Activated T-cell treated with anti-CD3 and anti-CD28 coated beads, Interleukin-2, amount 50 U/mL, for 48 hours (primary cell): ENCODE measurements at regions not wholly inside any gene's neighbourhood (a gene's known extent, or its start where the extent isn't known, plus 50 kb on each side); places are given as distances from the start of the nearest gene placed in this dataset.
A peak's percentile ranks its signal among the peaks of the same experiment; 100 is the strongest.
"Not testable (repeated sequence)": the region's sequence is repeated elsewhere in the genome, so short reads cannot be mapped to it uniquely, and the experiment has no call there.

Source experiments
- DNase-seq, 2 experiments: peaks; one replicate each; pipeline ENCODE4 v3.0.0-alpha.2; 2020

DNA sequence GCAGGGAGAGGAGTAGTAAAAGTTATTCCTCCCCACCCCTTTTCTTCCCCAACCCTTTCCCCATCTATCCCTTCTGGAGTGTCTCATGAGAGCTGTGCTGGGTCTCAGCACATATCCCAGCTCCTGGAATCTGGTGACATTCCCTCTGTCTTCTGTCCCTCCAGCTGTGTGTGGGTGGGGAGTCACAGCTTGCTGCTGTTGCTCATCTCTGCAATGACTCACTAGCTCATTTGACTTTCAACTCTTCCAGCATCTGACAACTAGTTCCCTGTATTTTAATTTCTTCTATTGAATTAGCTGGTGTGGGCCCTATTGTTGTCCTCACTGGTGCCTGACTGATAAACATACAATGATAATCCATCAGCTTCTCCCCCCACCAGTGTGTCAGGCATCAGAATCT, 198.9 kb upstream of the AUTS2 start:
- DNase-seq = no peak

DNA sequence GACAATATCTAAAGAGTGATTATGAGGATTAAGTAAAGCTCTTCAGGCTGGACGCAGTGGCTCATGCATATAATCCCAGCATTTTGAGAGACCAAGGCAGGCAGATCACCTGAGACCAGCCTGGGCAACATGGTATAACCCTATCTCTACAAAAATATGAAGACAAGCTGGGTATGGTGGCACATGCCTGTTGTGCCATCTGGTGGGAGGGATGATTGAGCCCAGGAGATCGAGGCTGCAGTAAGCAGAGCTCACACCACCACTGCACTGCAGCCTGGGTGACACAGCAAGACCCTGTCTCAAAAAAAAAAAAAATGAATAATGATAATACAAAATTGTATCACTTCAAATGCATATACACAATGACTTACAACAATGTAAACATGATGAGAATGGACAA, 195.6 kb upstream of the AUTS2 start:
- no peak for DNase-seq

DNA sequence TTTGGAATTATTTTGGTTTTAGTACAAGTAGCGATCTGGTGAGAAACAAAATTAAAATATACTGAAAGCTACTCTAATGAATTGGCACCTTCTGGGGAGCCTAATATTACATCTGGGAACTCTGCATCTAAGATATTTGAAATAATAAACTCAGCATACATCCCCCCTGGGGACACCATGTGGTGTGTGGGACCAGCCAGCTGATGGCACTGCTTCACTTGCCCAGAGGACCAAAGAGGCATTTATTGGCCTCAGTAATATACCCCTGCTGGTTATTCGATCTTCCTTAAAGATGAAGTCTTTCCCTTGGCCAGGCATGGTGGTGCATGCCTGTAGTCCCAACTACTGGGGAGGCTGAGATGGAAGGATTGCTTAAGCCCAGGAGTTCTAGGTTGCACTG, 195.1 kb upstream of the AUTS2 start:
- DNase-seq = no peak

DNA sequence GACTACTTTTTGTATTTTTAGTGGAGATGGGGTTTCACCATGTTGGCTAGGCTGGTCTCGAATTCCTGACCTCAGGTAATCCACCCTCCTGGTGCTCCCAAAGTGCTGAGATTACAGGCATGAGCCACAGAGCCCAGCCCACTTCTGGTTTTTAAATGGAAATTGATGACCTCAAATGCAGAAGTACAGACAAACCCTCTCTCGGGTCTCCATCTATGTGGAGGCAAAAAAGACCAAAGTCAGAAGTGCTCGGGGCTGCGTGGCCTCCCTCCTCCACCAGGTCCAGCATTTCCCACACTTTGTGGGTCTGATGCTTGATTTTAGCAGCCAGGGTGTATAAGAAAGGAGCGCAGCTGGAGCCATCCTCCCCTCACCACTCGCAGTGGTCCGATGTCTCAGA, 187.3 kb upstream of the AUTS2 start:
- DNase-seq = no peak

DNA sequence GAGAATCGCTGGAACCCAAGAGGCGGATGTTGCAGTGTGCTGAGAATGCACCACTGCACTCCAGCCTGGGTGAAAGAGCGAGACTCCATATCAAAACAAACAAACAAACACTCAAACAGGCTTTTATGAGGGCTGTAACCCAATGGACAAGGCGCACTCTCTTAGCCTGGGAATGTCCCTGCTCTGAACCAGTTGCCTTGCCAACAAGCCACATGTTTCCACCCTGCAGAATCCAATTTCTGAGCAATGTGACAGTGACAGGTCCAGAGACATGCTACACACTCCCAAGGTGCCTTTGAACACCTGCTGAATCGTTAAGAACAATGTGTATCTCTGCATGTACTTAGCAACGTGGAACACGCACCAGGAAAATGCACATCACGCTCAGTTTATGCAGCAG, 186.8 kb upstream of the AUTS2 start:
- no peak for DNase-seq

DNA sequence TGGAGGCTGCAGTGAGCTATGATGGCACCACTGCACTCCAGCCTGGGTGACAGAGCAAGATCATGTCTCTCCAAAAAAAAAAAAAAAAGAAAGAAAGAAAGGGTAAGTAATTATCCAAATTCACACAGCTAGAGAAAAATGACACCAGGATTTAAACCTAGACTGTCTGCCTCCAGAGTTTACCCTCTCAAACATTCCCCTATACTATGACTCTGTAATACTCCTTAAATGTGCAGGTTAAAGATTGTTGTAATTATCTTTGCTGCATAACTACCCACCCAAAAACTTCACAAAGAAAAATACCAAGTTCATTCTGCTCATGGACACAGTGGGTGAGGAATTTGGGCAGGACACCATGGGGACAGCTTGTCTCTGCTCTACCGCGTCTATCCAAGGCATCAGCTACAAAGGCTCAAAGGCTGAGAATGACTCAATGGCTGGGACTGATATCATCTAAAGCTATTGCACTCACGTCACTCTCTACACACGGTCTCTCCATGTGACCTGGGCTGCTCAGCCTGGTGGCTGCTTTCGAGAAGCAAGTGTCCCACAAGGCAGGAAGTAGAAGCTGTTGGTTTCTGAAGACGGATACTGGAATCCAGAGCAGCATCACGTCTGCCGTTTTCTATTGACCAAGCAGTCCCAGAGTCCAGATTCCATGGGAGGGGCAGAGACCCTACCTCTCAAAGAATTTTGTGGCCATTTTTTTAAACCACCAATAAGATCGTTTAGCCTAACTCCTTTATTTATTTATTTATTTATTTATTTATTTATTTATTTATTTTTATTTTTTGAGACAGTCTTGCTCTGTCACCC, 185.7 kb upstream of the AUTS2 start:
- DNase-seq = peak; percentile 19

DNA sequence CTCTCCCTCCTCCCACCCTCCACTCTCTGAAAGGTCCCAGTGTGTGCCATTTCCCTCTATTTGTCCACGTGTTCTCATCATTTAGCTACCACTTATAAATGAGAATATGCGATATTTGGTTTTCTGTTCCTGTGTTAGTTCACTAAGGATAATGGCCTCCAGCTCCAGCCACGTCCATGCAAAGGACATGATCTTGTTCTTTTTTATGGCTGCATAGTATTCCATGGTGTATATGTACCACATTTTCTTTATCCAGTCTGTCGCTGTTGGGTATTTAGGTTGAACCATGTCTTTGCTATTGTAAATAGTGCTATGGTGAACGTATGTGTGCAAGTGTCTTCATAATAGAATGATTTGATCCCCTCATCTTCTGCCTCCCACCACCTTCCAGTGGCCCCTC, 183.7 kb upstream of the AUTS2 start:
- DNase-seq = no peak

DNA sequence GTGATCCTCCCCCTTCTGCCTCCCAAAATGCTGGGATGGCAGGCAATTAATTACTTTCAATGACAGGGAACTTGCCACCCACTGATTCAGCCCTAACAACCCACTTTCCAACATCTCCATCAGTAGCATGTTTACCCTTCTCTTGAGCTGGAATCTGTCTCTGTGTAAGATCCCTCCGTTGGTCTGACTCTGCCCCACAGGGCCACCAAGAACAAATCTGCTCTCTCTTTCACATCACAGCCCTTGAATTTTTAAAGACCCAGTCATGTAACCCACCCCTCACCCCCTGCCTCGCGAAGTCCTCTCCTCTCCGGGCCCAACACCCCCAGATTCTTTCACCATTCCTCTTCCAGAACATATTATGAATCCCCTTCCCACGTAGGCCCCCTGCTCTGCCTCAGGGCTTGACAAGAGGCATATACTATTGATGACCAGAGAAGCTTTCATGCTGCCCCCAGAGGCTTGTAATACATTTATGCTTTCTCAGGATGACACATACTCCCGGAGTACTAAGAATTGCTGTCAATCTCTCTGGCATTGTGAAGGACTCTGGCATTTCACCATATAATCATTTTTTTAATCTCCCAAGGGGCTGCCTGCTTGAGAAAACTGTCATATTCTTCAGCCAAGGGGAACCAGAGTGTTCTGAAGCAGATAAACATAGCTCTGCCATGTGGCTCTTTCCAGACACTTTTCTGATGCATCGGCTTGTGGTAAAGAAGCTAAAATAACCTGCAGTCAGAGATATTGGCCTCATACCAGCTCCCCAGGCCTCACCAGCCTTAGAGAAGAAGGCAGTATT, 179.2 kb upstream of the AUTS2 start:
- DNase-seq = no peak

DNA sequence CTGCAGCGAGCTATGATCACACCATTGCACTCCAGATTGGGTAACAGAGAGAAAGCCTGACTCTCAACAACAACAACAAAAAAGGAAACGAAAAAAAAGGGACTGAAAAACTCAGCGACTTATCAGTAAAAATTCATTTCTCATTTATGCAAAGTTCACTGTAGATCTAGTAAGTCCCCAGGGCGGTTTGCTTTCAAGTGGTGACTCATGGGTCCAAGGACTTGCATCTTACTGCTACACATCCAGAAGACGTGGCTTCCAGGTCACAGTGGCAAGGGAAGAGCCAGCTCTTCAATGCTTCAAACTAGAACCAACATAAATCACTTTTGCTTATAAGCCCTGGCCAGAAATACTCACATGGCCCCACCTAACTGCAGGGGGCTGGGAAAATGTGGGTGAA, 178.3 kb upstream of the AUTS2 start:
- DNase-seq = no peak

DNA sequence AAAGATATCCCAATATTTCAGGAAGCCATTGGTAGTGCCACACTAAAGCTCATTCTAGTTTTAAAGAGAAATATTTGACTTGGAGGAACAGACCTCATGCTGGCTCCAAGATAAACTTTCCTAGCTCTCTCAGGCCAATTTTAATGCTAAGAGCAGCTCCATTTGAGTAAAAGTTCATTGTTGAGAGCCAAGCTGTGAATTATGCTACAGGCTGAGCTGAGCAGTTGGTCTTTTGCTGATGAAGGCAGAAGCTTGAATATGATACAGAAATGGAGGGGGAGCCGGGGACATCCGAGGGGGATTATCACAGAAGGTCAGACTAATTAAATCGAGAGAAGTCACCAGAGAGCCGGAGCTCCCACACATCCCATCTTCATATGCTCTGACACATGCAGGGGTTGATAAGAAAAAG, 175.7 kb upstream of the AUTS2 start:
- no peak for DNase-seq

DNA sequence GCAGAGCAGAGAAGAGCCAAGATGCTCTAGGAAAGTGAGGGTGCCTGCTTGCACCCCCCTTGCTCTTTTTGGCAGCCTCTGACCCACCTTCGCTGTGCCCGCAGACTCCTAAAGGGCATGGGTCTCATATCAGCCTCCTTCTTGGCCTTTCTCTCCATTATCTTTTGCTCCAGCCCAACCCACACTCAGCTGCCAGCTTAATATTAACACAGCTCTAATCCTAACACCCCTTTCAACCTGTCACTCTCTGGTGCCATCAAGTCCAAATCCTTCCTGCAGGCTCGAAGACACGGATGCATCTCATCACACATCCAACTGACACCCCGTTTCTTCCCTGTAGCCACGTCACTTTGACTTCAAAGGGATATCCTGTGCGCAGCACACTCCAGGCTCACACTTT, 171.6 kb upstream of the AUTS2 start:
- DNase-seq = no peak

DNA sequence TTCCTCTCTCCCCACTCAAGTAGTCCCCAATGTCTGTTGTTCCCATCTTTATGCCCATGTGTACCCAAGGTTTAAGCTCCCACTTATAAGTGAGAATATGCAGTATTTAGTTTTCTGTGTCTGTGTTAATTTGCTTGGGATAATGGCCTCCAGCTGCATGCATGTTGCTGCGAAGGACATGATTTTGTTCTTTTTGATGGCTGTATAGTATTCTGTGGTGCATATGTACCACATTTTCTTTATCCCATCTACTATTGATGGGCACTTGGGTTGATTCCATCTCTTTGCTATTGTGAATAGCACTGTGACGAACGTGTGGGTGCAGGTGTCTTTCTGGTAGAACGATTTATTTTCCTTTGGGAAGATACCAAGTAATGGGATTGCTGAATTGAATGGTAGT, 170.2 kb upstream of the AUTS2 start:
- no peak for DNase-seq

DNA sequence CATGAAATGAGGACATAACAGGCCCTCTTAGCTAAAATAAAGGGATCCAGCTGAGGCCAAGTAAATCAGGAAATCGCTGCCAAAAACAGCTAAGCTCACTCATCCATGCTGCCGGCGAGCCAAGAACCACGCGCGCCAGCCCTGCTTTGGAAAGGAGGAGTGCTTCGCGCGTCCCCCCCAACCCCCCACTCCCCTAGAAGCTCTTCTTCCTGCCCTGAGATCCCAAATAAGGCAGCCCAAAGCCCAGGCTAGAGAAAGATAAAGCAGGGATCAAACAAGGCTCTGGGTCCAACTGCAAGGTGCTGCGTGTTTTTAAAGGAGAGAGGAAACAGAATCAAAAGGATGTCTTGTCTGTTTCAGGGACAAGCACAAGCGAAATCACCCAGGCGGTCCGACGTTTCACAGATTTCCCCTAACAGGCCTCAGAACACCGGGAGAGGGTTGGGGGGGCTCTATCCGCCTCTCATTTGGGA, 168.3 kb upstream of the AUTS2 start:
- no peak for DNase-seq

DNA sequence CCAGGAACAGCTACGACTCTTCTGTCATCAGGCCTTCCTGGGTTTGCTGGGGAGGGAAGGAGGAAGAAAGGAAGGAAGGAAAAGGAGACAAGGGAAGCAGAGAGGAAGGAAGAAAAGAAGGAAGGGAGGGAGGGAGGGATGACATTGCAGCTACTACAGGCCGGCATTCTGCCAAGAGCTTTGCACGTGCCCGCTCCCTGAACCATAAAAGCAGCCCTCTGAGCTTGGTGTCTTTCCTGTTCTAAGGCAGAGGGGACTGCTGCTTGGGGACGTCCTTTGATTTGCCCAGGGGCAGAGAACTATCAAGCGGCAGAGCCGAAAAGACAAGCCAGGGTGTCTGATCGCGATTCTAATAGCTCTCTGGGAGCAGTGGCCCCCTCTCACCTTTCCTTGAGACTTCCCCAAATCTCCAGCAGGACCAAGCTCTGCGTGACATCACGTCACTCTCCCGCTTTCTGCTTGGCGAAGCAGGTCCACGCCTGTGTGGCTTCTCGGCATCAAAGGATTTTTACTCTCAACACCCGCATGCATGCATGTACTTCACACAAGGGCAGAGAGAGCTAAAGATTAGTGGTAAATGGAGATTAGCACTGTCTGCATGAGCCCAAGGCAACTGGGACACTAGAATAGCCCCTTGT, 167.8 kb upstream of the AUTS2 start:
- no peak for DNase-seq

DNA sequence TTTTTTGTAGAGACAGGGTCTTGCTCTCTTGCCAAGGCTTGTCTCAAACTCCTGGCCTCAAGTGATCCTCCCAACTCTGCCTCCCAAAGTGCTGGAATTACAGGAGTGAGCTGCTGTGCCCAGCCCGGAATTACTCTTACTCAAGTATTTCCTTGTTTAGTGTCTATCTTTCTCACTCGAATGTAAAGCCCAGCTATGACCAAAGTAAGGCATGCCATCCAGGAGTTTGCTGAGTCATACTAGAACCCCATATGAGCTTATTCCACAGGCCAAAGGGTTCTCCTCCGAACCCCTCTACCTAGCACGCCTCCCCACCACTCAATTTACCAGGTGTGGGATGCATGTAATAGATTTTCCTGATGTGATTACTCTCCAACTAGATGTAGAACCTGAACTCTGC, 166.6 kb upstream of the AUTS2 start:
- DNase-seq = no peak

DNA sequence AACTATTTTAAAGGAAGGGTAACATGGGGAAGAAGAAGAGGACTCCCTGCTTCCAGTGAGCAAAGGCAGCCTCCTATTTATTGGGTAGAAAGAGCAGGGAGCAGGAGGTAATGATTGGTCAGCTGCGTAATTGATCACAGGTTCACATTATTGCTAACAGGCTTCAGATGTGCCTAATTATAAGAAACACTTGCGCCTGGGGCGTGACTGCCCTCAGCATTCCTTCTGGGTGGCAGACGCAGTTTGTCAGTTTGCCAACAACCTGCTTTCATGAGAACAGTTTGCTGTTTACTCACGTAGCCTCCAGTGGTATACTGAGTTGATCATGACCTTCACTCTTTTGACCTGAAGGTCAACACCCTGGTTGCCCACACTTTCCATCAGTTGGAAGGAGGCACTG, 166.0 kb upstream of the AUTS2 start:
- DNase-seq = not testable (repeated sequence)

DNA sequence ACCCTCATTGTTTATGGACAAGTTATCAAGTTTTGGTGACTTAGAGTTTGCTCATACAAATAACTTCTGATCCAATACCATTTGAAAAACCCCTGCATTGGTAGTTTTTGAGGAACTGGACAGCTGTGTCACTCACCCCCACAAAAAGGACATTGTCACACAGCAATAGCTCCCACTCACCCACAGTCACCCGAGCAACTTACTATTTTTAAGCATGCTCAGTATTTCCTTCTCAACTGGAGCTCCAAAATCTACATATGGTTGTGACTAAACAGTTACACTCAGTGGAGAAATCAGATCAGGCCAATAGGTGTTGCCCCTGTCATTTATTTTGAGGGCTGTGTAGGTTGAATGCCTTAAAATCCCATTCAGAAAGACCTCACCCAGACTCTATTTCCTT, 165.2 kb upstream of the AUTS2 start:
- no peak for DNase-seq

DNA sequence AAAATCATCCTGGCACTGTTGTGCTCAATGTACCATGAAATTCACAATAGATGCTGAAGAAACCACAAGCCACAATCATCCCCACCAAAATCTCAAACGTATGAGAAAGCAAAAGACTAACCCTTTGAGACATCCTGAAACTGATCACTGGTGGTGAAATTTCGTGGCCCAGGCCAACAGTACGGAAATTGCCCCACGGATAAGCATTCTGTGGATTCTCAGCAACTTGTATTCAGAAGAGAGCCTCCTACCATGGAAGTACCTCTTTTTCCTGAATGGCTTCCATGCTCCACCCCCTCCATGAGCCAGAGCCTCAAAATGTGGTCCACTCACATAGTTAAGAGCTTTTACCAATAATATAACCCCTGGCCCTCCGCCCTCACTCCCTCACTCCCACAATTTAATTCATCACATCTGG, 163.9 kb upstream of the AUTS2 start:
- DNase-seq = no peak

DNA sequence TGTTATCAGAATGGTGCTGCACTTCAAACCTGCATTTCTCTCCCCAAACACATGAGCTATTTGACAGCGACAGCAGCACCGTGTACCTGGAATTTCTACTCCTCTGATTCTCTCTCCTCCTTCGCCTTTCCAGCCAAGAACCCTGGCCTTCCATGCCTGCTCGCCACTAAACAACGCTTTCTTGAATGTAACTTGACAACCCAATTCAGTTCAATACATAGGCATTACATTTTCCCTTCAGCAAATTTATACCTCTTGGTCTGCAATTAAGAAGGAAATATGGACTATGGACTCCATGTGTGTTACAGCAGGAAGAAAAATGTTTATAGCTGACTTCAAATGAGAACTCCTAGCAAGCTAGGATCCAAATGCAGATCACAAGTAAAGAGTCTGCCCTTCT, 162.6 kb upstream of the AUTS2 start:
- DNase-seq = no peak

DNA sequence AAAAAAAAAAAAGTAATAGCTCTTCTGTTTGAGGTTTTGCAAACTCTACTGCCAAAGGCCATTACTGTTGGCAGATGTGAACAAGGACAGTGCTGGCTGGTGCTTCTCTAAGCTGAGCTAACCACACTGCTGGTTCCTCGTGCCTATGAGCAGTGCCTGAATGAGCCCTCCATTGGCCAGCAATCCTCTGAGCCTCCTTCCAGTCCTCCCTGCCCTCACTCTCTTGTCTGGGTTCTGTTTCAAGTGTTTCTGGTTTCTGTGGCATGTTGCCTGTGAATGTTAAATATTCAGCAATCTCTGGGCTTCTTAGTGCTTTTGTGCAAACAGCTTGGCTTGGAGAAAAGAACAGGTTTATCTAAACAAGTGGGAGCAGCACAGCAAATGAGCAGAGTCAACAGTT, 161.3 kb upstream of the AUTS2 start:
- no peak for DNase-seq

DNA sequence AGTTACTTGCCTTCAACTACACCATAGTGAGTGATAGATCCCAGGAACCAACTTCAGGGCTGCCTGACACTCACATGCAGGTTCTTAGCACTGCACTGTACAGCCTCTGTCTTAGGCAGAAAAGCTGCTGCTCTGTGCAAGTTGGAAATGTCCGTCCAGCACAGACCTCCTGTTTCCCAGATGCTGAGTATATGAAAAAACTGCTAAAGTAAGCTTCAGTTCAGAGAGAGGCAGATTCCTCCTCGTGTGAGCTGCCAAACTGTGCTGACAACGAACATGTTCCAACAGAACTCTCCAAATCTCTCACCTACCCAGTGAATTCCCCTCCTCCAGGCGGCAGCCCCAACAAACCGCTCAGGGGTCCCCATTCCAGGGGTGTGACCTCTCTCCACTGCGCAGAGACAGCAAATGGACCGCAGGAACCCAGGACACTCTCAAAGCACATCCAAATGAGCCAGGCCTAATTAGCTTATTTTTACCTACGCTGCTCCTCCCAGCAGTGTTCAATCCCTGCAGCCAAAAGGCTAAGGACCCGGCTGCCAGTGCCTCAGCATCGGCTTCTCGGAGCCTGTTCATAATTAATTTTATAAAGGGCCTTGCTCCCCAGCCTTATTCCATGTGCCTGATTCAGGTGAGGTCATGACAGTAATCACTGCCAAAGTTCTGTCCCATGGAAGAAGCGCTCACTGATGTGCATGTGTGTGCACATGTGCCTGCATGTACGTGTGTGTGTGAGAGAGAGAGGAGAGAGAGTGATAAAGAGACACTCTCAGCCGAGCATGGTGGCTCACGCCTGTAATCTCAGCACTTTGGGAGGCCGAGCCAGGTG, 159.5 kb upstream of the AUTS2 start:
- DNase-seq = no peak

DNA sequence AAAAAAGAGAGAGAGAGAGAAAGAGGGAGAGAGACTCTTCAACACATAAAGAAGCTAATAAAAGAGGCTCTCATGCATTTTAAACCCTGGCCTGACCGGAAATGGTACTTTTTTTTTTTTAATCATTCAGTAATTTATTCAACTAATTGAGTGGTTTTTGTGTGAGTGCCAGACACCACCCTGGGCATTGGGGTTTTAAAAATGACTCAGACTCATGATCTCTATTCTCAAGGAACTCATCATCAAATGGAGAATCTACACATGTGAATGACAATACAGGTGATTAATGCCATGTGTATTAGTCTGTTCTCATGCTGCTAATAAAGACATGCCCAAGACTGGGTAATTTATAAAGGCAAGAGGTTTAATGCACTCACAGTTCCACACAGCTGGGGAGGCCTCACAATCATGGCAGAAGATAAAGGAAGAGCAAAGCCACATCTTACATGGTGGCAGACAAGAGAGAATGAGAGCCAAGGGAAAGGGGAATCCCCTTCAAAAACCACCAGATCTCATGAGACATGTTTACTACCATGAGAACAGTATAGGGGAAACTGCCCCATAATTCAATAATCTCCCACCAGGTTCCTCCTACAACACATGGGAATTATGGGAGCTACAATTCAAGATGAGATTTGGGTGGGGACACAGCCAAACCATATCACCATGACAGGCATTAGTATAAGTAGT, 158.5 kb upstream of the AUTS2 start:
- DNase-seq = no peak
